Body of pancreas (tissue), 4 donors: ENCODE measurements at regions not wholly inside any gene's neighbourhood (a gene's known extent, or its start where the extent isn't known, plus 50 kb on each side); places are given as distances from the start of the nearest gene placed in this dataset.

Source experiments
- ATAC-seq: fragments of 150-250 bp; one replicate; pipeline ENCODE4 v1.9.1; 2016
- DNase-seq, 4 donors: peaks; one replicate each; pipeline ENCODE4 v3.0.0-alpha.2; 2019
- H3K27ac ChIP-seq, 4 donors: fragments of 200-600 bp; sonication (generic); 1 replicate in 3 of 4; 2 replicates in 1 of 4; pipeline versions ENCODE4 v1.5.1 to v1.6.1; 2016 to 2019; ENCODE audit warnings: mild to moderate bottlenecking in 1 of 4, mixed read lengths in 1 of 4, moderate library complexity in 1 of 4
- H3K27me3 ChIP-seq, 2 donors: fragments of 200-600 bp; sonication (generic); one replicate each; pipeline ENCODE4 v1.6.0; 2016; ENCODE audit warnings: mild to moderate bottlenecking in 1 of 2
- H3K36me3 ChIP-seq, 2 donors: fragments of 200-600 bp; sonication (generic); replicated peaks in 1 of 2; 2 replicates each; pipeline ENCODE4 v1.5.1; 2016; ENCODE audit warnings: low read depth in 2 of 2; ENCODE audit not compliant: insufficient read depth in 1 of 2
- H3K4me1 ChIP-seq: fragments of 200-600 bp; sonication (generic); one replicate; pipeline ENCODE4 v1.6.0; 2016
- H3K4me3 ChIP-seq, 2 donors: fragments of 200-600 bp; sonication (generic); 1 replicate in 1 of 2; 2 replicates in 1 of 2; pipeline ENCODE4 v1.5.1; 2016 to 2019
- H3K9me3 ChIP-seq, 3 donors: fragments of 200-600 bp; sonication (generic); 1 replicate in 2 of 3; 2 replicates in 1 of 3; pipeline ENCODE4 v1.5.1; 2016
- POLR2A ChIP-seq, 3 donors: fragments of 450-650 bp; IDR thresholded peaks; one replicate each; pipeline ENCODE4 v1.6.1; 2016; ENCODE audit warnings: antibody characterized with exemption in 3 of 3, mild to moderate bottlenecking in 2 of 3
- WGBS, 2 donors: methylation state at CpG; one replicate each; pipeline ENCODE4 v1.1.5; 2017; 5-methylcytosine and 5-hydroxymethylcytosine counted together
- intact Hi-C: fragments of 100-400 bp; cut with DNase I; formaldehyde crosslinking; loops from one replicate; pipeline ENCODE4 v1.15.1; 2023
- TF ChIP-seq, protein P1 (sequence below), 7 experiments: fragments of 450-650 bp in 4 of 7; fragments of 200-600 bp in 3 of 7; sonication (generic) in 3 of 7; IDR thresholded peaks; one replicate each; pipeline ENCODE4 v1.5.1; 2016 to 2019; ENCODE audit warnings: antibody characterized with exemption in 7 of 7

- H3K4me1 ChIP-seq = no peaks in the 10 kb centered on the region
- H3K9me3 ChIP-seq = peaks cover 0 to 22% (median 0%) of the 10 kb centered on the region in 3 donors
- DNase-seq = no peak
- H3K36me3 ChIP-seq = no peaks in the 10 kb centered on the region
- intact Hi-C loops = no loop called here
- TF ChIP-seq POLR2A (IDR thresholded peaks at IDR 0.05) = no peak
- TF ChIP-seq, protein P1, sequence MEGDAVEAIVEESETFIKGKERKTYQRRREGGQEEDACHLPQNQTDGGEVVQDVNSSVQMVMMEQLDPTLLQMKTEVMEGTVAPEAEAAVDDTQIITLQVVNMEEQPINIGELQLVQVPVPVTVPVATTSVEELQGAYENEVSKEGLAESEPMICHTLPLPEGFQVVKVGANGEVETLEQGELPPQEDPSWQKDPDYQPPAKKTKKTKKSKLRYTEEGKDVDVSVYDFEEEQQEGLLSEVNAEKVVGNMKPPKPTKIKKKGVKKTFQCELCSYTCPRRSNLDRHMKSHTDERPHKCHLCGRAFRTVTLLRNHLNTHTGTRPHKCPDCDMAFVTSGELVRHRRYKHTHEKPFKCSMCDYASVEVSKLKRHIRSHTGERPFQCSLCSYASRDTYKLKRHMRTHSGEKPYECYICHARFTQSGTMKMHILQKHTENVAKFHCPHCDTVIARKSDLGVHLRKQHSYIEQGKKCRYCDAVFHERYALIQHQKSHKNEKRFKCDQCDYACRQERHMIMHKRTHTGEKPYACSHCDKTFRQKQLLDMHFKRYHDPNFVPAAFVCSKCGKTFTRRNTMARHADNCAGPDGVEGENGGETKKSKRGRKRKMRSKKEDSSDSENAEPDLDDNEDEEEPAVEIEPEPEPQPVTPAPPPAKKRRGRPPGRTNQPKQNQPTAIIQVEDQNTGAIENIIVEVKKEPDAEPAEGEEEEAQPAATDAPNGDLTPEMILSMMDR (IDR thresholded peaks at IDR 0.05) = no peak
- H3K27me3 ChIP-seq = no peaks in the 10 kb centered on the region
- WGBS, 2 donors = 79 to 87% methylated on average over 8 to 9 of the region's 10 CpGs
- no peak overlapping the region for H3K27ac ChIP-seq
- ATAC-seq = no peak
- no peak overlapping the region for H3K4me3 ChIP-seq
Observed at GRCh38 chr4:1479454-1479853, 73.2 kb upstream of the NKX1-1 start.

- Histone ChIP-seq H3K4me3 (no peak overlapping the region), H3K9me3 (peaks cover 0 to 18% (median 0%) of the 10 kb centered on the region in 3 donors), H3K36me3 (no peaks in the 10 kb centered on the region), H3K27me3 (no peaks in the 10 kb centered on the region), H3K4me1 (no peaks in the 10 kb centered on the region), H3K27ac (no peak overlapping the region)
- intact Hi-C loops = no loop called here
- TF ChIP-seq, protein P1 (IDR thresholded peaks at IDR 0.05) = no peak
- no peak for TF ChIP-seq POLR2A (IDR thresholded peaks at IDR 0.05)
- no peak for ATAC-seq
- no peak for DNase-seq
- 38 to 62% methylated on average over 8 to 10 of the region's 10 CpGs for WGBS, 2 donors
Observed at GRCh38 chr4:1478766-1479355, 72.6 kb upstream of the NKX1-1 start.

DNA sequence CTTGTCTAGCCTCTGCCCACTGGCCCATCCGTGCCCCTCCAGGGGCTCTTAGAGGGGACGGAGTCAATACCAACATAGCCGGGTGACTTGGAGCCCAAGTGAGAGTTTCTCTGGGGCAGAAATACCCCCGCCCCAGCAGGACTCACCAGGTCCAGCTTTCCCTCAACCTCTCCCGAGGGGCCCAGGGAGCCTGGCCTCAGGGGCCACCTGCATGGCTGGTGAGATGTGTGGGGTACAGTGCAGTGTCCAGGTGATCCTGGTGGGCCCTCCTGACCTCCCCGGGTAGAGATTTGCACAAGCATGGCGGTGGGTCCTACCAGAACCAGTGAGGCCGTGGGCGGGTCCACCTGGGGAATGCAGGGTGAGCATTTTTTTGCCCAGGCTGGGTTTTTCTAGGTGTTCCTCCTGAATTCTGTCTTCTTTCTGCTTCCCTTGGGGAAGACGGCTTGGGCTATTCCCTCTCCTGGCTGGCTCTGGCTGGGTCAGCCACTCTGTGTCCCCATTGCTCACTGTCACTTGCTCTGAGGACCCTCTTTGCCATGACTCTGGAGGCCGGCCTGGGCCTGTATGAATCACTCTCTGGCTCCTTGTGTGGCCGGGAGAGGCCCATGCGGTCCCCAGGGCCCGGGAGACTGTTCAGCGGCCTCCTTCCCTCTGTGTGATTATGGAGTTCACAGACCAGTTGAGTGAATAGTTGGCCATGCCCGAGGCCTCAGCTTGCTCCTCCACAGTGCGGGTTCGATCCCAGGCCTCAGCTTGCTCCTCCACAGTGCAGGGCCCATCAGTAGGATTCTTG lies 71.0 kb upstream of the NKX1-1 start:
- ATAC-seq (no peak), DNase-seq (no peak)
- Histone ChIP-seq H3K36me3 (no peaks in the 10 kb centered on the region), H3K9me3 (peaks cover 0 to 18% (median 0%) of the 10 kb centered on the region in 3 donors), H3K27me3 (no peaks in the 10 kb centered on the region), H3K4me3 (no peak overlapping the region), H3K27ac (no peak overlapping the region), H3K4me1 (peaks cover 3% of the 10 kb centered on the region)
- no peak for TF ChIP-seq POLR2A (IDR thresholded peaks at IDR 0.05)
- TF ChIP-seq, protein P1 (IDR thresholded peaks at IDR 0.05) = no peak
- 89 to 91% methylated on average over 7 to 18 of the region's 18 CpGs for WGBS, 2 donors
- intact Hi-C loops = no loop called here

DNA sequence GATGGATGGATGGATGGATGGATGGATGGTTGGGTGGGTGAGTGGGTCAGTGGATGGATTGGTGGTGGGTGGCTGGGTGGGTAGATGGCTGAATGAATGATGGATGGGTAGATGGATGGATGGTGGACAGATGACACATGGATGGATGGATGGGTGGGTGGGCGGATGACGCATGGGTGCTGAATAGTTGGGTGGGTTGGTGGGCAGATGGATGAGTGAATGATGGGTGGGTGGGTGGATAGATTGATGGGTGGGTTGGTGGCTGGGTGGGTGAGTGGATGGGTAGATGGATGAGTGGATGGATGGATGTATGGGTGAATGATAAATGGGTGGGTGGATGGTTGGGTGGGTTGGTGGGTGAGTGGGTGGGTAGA lies 69.9 kb upstream of the NKX1-1 start:
- peaks cover 0 to 7% of the 10 kb centered on the region in 2 donors for H3K27me3 ChIP-seq
- H3K36me3 ChIP-seq = no peaks in the 10 kb centered on the region
- no peak overlapping the region for H3K4me3 ChIP-seq
- WGBS, 2 donors = 86 to 92% methylated on average over 2 of the region's 2 CpGs
- intact Hi-C loops = no loop called here
- peaks cover 8% of the 10 kb centered on the region for H3K4me1 ChIP-seq
- H3K9me3 ChIP-seq = peaks cover 0 to 15% (median 0%) of the 10 kb centered on the region in 3 donors
- no peak overlapping the region for H3K27ac ChIP-seq
- ATAC-seq (no peak), DNase-seq (no peak)
- TF ChIP-seq, protein P1 (IDR thresholded peaks at IDR 0.05) = no peak
